ENCODE measurements at regions not wholly inside any gene's neighbourhood (a gene's known extent, or its start where the extent isn't known, plus 50 kb on each side); places are given as distances from the start of the nearest gene placed in this dataset.

- TF ChIP-seq ZFX (IDR thresholded peaks at IDR 0.05) (no peak), CTCF (IDR thresholded peaks at IDR 0.05 in 2 of 3, conservative IDR thresholded peaks at IDR 0.05 in 1 of 3; ENCODE audit: borderline replicate concordance in 1 of 3, insufficient read depth in 1 of 3, low read depth in 2 of 3, low read length in 2 of 3) (no peak), ZNF274 (IDR thresholded peaks at IDR 0.05; ENCODE audit: low read depth, low read length) (no peak), ZBTB33 (IDR thresholded peaks at IDR 0.05; ENCODE audit: extremely low read depth, insufficient replicate concordance, low read length) (no peak), POLR2A (IDR thresholded peaks at IDR 0.05; ENCODE audit: borderline replicate concordance, extremely low read depth, insufficient read depth, insufficient read length) (no peak), EZH2 (IDR thresholded peaks at IDR 0.05) (no peak), RAD21 (IDR thresholded peaks at IDR 0.05; ENCODE audit: low read depth) (no peak), TCF7L2 (IDR thresholded peaks at IDR 0.05; ENCODE audit: borderline replicate concordance, extremely low read depth, insufficient read depth, insufficient read length) (no peak), EGR1 (IDR thresholded peaks at IDR 0.05; ENCODE audit: low read depth) (no peak), MAX (IDR thresholded peaks at IDR 0.05) (no peak), ELF1 (IDR thresholded peaks at IDR 0.05; ENCODE audit: borderline replicate concordance, low read depth) (no peak), REST (IDR thresholded peaks at IDR 0.05; ENCODE audit: low read depth) (no peak), CEBPB (IDR thresholded peaks at IDR 0.05; ENCODE audit: low read depth) (no peak)
Measured at GRCh38 chr1:175870217-175870616, 126.8 kb upstream of the TNR start.
